ENCODE measurements at regions not wholly inside any gene's neighbourhood (a gene's known extent, or its start where the extent isn't known, plus 50 kb on each side); places are given as distances from the start of the nearest gene placed in this dataset.

- no peak overlapping the region for H3K27ac ChIP-seq (ENCODE audit: low read length)
- no peaks in the 10 kb centered on the region for H3K27me3 ChIP-seq (ENCODE audit: control insufficient read depth, insufficient read depth, low read length)
- WGBS (ENCODE audit: insufficient coverage, insufficient read length), result no CpG with 5 or more reads among the region's 2 CpGs
- DNase-seq (ENCODE audit: low read depth, low spot score), result no peak
- H3K9me3 ChIP-seq (ENCODE audit: control insufficient read depth, insufficient read depth, low read length), result no peaks in the 10 kb centered on the region
- no peak overlapping the region for H3K4me3 ChIP-seq (ENCODE audit: low read length)
- H3K36me3 ChIP-seq (ENCODE audit: control insufficient read depth, insufficient read depth, low read length), result no peaks in the 10 kb centered on the region
- no peaks in the 10 kb centered on the region for H3K4me1 ChIP-seq (ENCODE audit: control insufficient read depth, insufficient read depth, low read length)
These were observed 659.2 kb upstream of the AADAT start for GRCh38 chr4:170748975-170749374.

GRCh38 chr4:170743633-170744032 lies 653.9 kb upstream of the AADAT start:
- Histone ChIP-seq H3K36me3 (ENCODE audit: control insufficient read depth, insufficient read depth, low read length) (no peaks in the 10 kb centered on the region), H3K4me1 (ENCODE audit: control insufficient read depth, insufficient read depth, low read length) (peaks cover 2% of the 10 kb centered on the region; the same call in 1 of the 2 replicates), H3K27ac (ENCODE audit: low read length) (no peak overlapping the region), H3K9me3 (ENCODE audit: control insufficient read depth, insufficient read depth, low read length) (no peaks in the 10 kb centered on the region), H3K27me3 (ENCODE audit: control insufficient read depth, insufficient read depth, low read length) (no peaks in the 10 kb centered on the region), H3K4me3 (ENCODE audit: low read length) (no peak overlapping the region)
- WGBS (ENCODE audit: insufficient coverage, insufficient read length), result no CpG with 5 or more reads among the region's 13 CpGs
- DNase-seq (ENCODE audit: low read depth, low spot score), result no peak

DNA sequence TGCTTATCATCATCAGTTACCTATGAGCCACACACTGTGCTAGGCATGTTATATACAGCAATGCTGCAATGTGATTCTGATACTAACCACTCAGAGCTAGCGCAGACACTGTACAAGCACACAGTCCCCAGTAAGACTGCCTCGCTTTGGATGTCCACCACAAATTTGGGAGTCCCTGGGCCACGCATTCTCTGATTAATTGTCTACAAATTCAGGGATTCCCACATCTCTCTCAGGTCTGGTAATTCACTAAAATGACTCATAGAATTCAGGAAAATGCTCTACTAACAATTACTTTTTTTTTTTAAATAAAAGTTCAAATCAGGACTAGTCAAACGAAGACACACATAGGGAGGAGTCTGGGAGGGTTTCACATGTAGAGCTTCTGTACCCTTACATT lies 652.1 kb upstream of the AADAT start:
- Histone ChIP-seq H3K9me3 (ENCODE audit: control insufficient read depth, insufficient read depth, low read length) (no peaks in the 10 kb centered on the region), H3K4me1 (ENCODE audit: control insufficient read depth, insufficient read depth, low read length) (peaks cover 2% of the 10 kb centered on the region; the same call in 1 of the 2 replicates), H3K4me3 (ENCODE audit: low read length) (no peak overlapping the region), H3K27ac (ENCODE audit: low read length) (no peak overlapping the region), H3K36me3 (ENCODE audit: control insufficient read depth, insufficient read depth, low read length) (no peaks in the 10 kb centered on the region), H3K27me3 (ENCODE audit: control insufficient read depth, insufficient read depth, low read length) (no peaks in the 10 kb centered on the region)
- DNase-seq (ENCODE audit: low read depth, low spot score), result no peak
- WGBS (ENCODE audit: insufficient coverage, insufficient read length), result no CpG with 5 or more reads among the region's 4 CpGs

GRCh38 chr4:170736710-170737109 lies 647.0 kb upstream of the AADAT start:
- no peaks in the 10 kb centered on the region for H3K27me3 ChIP-seq (ENCODE audit: control insufficient read depth, insufficient read depth, low read length)
- H3K4me1 ChIP-seq (ENCODE audit: control insufficient read depth, insufficient read depth, low read length), result no peaks in the 10 kb centered on the region
- no peak overlapping the region for H3K27ac ChIP-seq (ENCODE audit: low read length)
- H3K36me3 ChIP-seq (ENCODE audit: control insufficient read depth, insufficient read depth, low read length), result no peaks in the 10 kb centered on the region
- H3K4me3 ChIP-seq (ENCODE audit: low read length), result no peak overlapping the region
- no peak for DNase-seq (ENCODE audit: low read depth, low spot score)
- no peaks in the 10 kb centered on the region for H3K9me3 ChIP-seq (ENCODE audit: control insufficient read depth, insufficient read depth, low read length)

DNA sequence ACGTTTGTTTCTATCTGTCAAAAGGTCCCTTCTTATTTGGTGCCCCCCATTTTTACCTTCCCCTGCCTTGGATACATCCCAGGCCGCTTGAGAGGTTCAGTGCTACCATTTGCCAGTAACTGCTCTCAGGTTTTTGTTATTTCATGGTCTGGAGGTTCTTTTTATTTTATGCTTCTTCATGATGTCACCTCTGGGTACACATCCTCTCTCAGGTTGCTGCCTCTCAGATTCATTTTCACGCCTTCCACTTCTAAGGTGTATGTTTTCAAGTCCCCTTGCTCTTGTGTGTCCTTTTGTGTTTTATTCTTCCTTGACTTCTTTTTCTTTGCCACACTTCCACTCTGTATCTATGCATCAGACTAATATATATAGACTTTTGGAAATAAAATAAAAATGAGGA lies 640.1 kb upstream of the AADAT start:
- Histone ChIP-seq H3K9me3 (ENCODE audit: control insufficient read depth, insufficient read depth, low read length) (no peaks in the 10 kb centered on the region), H3K27ac (ENCODE audit: low read length) (no peak overlapping the region), H3K4me1 (ENCODE audit: control insufficient read depth, insufficient read depth, low read length) (no peaks in the 10 kb centered on the region), H3K27me3 (ENCODE audit: control insufficient read depth, insufficient read depth, low read length) (no peaks in the 10 kb centered on the region), H3K36me3 (ENCODE audit: control insufficient read depth, insufficient read depth, low read length) (no peaks in the 10 kb centered on the region), H3K4me3 (ENCODE audit: low read length) (no peak overlapping the region)
- no CpG with 5 or more reads among the region's 3 CpGs for WGBS (ENCODE audit: insufficient coverage, insufficient read length)
- DNase-seq (ENCODE audit: low read depth, low spot score), result no peak

DNA sequence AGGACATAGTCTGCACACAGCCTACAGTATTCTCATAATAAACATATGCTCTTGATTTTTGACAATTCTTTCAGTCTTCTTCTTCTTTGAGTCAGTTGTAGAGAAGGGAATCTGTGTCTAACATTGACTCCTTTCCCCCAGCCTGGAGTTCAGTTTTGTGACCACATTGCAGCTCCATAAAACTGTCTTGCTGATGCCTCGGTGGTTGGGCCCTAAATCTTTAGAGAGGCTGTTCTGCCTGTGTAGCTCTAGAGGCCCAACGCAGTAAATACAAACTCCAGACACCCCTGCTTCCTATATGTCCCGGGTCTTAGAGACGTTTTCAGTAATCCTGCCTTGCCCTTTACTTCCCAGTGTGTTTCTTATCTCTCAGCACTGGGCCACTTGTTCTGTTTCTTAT lies 639.5 kb upstream of the AADAT start:
- Histone ChIP-seq H3K9me3 (ENCODE audit: control insufficient read depth, insufficient read depth, low read length) (no peaks in the 10 kb centered on the region), H3K27me3 (ENCODE audit: control insufficient read depth, insufficient read depth, low read length) (no peaks in the 10 kb centered on the region), H3K4me3 (ENCODE audit: low read length) (no peak overlapping the region), H3K27ac (ENCODE audit: low read length) (no peak overlapping the region), H3K4me1 (ENCODE audit: control insufficient read depth, insufficient read depth, low read length) (no peaks in the 10 kb centered on the region), H3K36me3 (ENCODE audit: control insufficient read depth, insufficient read depth, low read length) (no peaks in the 10 kb centered on the region)
- no peak for DNase-seq (ENCODE audit: low read depth, low spot score)
- no CpG with 5 or more reads among the region's 4 CpGs for WGBS (ENCODE audit: insufficient coverage, insufficient read length)

DNA sequence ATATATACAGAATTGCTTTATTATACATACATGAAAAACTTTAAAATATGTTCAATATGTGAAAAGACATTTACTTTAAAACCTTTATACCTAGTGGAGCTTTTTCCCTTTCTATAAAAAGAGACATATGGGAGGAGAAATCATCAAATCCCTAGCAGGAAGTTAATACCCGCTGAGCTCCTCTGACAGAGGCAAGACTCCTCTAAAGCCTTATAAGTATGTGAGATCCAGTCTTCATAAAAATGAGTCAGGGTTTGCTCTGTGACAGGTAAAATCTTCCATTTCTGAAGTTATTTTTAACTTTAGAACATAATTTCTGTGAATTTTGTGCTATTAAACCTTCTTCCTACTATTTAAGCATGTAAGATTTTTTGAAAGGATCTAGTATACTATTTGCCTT lies 634.4 kb upstream of the AADAT start:
- Histone ChIP-seq H3K4me3 (ENCODE audit: low read length) (no peak overlapping the region), H3K9me3 (ENCODE audit: control insufficient read depth, insufficient read depth, low read length) (no peaks in the 10 kb centered on the region), H3K27me3 (ENCODE audit: control insufficient read depth, insufficient read depth, low read length) (no peaks in the 10 kb centered on the region), H3K36me3 (ENCODE audit: control insufficient read depth, insufficient read depth, low read length) (no peaks in the 10 kb centered on the region), H3K27ac (ENCODE audit: low read length) (no peak overlapping the region), H3K4me1 (ENCODE audit: control insufficient read depth, insufficient read depth, low read length) (no peaks in the 10 kb centered on the region)
- DNase-seq (ENCODE audit: low read depth, low spot score), result no peak
- no CpG with 5 or more reads among the region's 1 CpG for WGBS (ENCODE audit: insufficient coverage, insufficient read length)

DNA sequence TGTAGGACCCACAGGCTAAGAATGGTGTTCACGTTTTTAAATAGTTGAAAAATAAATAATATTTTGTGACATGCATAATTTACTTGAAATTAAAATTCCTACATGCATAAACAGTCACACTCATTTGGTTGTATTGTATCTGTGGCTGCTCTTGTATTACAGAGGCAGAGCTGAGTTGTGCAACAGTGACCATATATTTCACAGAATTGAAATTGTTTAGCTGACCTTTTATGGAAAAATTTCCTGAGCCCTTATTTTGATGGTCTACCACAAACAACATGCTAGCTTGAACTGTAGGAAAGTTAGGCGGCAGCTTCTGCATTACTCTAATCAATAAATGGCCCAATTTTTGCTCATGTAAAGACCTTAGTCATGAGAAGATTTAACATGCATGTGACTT lies 633.4 kb upstream of the AADAT start:
- no peak overlapping the region for H3K27ac ChIP-seq (ENCODE audit: low read length)
- no peak overlapping the region for H3K4me3 ChIP-seq (ENCODE audit: low read length)
- no peaks in the 10 kb centered on the region for H3K4me1 ChIP-seq (ENCODE audit: control insufficient read depth, insufficient read depth, low read length)
- no peaks in the 10 kb centered on the region for H3K9me3 ChIP-seq (ENCODE audit: control insufficient read depth, insufficient read depth, low read length)
- no peak for DNase-seq (ENCODE audit: low read depth, low spot score)
- H3K27me3 ChIP-seq (ENCODE audit: control insufficient read depth, insufficient read depth, low read length), result no peaks in the 10 kb centered on the region
- no CpG with 5 or more reads among the region's 2 CpGs for WGBS (ENCODE audit: insufficient coverage, insufficient read length)
- no peaks in the 10 kb centered on the region for H3K36me3 ChIP-seq (ENCODE audit: control insufficient read depth, insufficient read depth, low read length)

DNA sequence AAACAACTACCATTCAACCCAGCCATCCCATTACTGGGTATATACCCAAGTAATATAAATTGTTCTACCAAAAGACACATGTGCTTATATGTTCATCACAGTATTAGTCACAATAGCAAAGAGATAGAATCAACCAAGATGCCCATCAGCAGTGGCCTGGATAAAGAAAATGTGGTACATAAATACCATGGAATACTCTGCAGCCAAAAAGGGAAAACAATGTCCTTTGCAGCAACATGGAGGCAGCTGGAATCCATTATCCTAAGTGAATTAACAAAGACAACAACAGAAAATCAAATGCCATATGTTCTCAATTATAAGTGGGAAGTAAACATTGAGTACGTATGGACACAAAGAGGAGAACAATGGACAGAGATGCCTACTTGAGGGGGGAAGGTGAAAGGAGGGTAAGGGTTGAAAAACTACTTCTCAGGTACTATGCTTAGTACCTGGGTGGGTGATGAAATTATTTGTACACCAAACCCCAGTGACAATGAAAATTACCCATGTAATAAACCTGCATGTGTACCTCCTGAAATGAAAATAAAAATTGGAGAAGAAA lies 632.1 kb upstream of the AADAT start:
- H3K4me1 ChIP-seq (ENCODE audit: control insufficient read depth, insufficient read depth, low read length), result no peaks in the 10 kb centered on the region
- WGBS (ENCODE audit: insufficient coverage, insufficient read length), result no CpG with 5 or more reads among the region's 1 CpG
- H3K4me3 ChIP-seq (ENCODE audit: low read length), result no peak overlapping the region
- no peaks in the 10 kb centered on the region for H3K9me3 ChIP-seq (ENCODE audit: control insufficient read depth, insufficient read depth, low read length)
- no peak overlapping the region for H3K27ac ChIP-seq (ENCODE audit: low read length)
- H3K36me3 ChIP-seq (ENCODE audit: control insufficient read depth, insufficient read depth, low read length), result no peaks in the 10 kb centered on the region
- DNase-seq (ENCODE audit: low read depth, low spot score), result no peak
- no peaks in the 10 kb centered on the region for H3K27me3 ChIP-seq (ENCODE audit: control insufficient read depth, insufficient read depth, low read length)

- H3K4me1 ChIP-seq (ENCODE audit: control insufficient read depth, insufficient read depth, low read length), result no peaks in the 10 kb centered on the region
- no peaks in the 10 kb centered on the region for H3K36me3 ChIP-seq (ENCODE audit: control insufficient read depth, insufficient read depth, low read length)
- H3K9me3 ChIP-seq (ENCODE audit: control insufficient read depth, insufficient read depth, low read length), result no peaks in the 10 kb centered on the region
- no peaks in the 10 kb centered on the region for H3K27me3 ChIP-seq (ENCODE audit: control insufficient read depth, insufficient read depth, low read length)
- no peak overlapping the region for H3K4me3 ChIP-seq (ENCODE audit: low read length)
- DNase-seq (ENCODE audit: low read depth, low spot score), result no peak
- H3K27ac ChIP-seq (ENCODE audit: low read length), result no peak overlapping the region
- 100% methylated on average over 1 of the region's 1 CpG for WGBS (ENCODE audit: insufficient coverage, insufficient read length)
These were observed 627.1 kb upstream of the AADAT start for GRCh38 chr4:170716868-170717267.

DNA sequence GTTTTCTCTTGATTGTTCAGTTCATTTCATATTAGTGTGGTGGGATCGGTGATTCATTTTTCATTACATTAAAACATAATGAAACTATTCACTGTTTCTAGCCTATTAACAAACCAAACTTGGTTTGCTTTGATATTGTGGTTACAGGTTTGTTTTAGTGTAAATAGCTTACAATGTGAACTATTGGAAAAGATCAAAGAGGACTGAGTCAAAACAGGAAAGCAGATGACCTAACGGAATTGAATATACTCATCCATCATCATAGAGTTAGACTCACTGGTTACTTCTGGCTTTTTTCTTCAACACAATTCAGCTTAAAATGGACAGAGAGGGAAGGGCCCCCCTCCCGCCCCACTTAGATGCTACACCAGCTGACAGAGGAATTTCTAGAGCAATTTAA lies 616.2 kb upstream of the AADAT start:
- H3K4me3 ChIP-seq (ENCODE audit: low read length), result no peak overlapping the region
- no peaks in the 10 kb centered on the region for H3K36me3 ChIP-seq (ENCODE audit: control insufficient read depth, insufficient read depth, low read length)
- no peak overlapping the region for H3K27ac ChIP-seq (ENCODE audit: low read length)
- no peak for DNase-seq (ENCODE audit: low read depth, low spot score)
- WGBS (ENCODE audit: insufficient coverage, insufficient read length), result no CpG with 5 or more reads among the region's 3 CpGs
- H3K4me1 ChIP-seq (ENCODE audit: control insufficient read depth, insufficient read depth, low read length), result no peaks in the 10 kb centered on the region
- H3K9me3 ChIP-seq (ENCODE audit: control insufficient read depth, insufficient read depth, low read length), result no peaks in the 10 kb centered on the region
- no peaks in the 10 kb centered on the region for H3K27me3 ChIP-seq (ENCODE audit: control insufficient read depth, insufficient read depth, low read length)

All from iPS DF 6.9 (cell line).